Small intestine (tissue), 7 donors: ENCODE measurements at regions not wholly inside any gene's neighbourhood (a gene's known extent, or its start where the extent isn't known, plus 50 kb on each side); places are given as distances from the start of the nearest gene placed in this dataset.

Experiments
- DNase-seq, 2 donors: peaks; one replicate each; pipeline versions ENCODE4 v3.0.0 to v3.0.0-alpha.2; 2013
- FAIRE-seq: peaks from 2 replicates; lab custom pipeline; 2012; peaks lifted over from hg19 to GRCh38; lab: Jason Lieb, UNC
- H3K27ac ChIP-seq, 3 donors: one replicate each; pipeline ENCODE4 v1.5.1; 2013; ENCODE audit warnings: low read length in 2 of 3, mild to moderate bottlenecking in 2 of 3, control low read depth in 1 of 3, inconsistent platforms in 1 of 3, low read depth in 1 of 3, moderate library complexity in 1 of 3
- H3K27me3 ChIP-seq, 3 donors: one replicate each; pipeline ENCODE4 v1.6.1; 2013; ENCODE audit warnings: low read length in 3 of 3, inconsistent platforms in 1 of 3; ENCODE audit not compliant: control insufficient read depth in 3 of 3, insufficient read depth in 3 of 3
- H3K36me3 ChIP-seq, 3 donors: one replicate each; pipeline ENCODE4 v1.6.1; 2013; ENCODE audit warnings: low read length in 3 of 3, inconsistent platforms in 1 of 3, low read depth in 1 of 3, mild to moderate bottlenecking in 1 of 3, moderate library complexity in 1 of 3; ENCODE audit not compliant: control insufficient read depth in 3 of 3, insufficient read depth in 2 of 3
- H3K4me1 ChIP-seq, 3 donors: one replicate each; pipeline ENCODE4 v1.6.1; 2013; ENCODE audit warnings: low read length in 2 of 3, inconsistent platforms in 1 of 3, low read depth in 1 of 3, mild to moderate bottlenecking in 1 of 3, moderate library complexity in 1 of 3; ENCODE audit not compliant: control insufficient read depth in 3 of 3, insufficient read depth in 2 of 3
- H3K4me3 ChIP-seq, 3 donors: one replicate each; pipeline ENCODE4 v1.5.1; 2013; ENCODE audit warnings: low read length in 3 of 3, control low read depth in 1 of 3, inconsistent platforms in 1 of 3, low read depth in 1 of 3, mild to moderate bottlenecking in 1 of 3, moderate library complexity in 1 of 3
- H3K9me3 ChIP-seq, 2 donors: one replicate each; pipeline ENCODE4 v1.6.1; 2013; ENCODE audit warnings: low read depth in 1 of 2, low read length in 1 of 2; ENCODE audit not compliant: control insufficient read depth in 2 of 2, insufficient read depth in 1 of 2
- WGBS, 3 donors: extraction: QIAGEN DNeasy Blood & Tissue Kit; methylation state at CpG; one replicate each; pipeline ENCODE4 v1.1.7; 2013; 5-methylcytosine and 5-hydroxymethylcytosine counted together
- donor health status: healthy with polysubstance abuse.
- donor health status: control.
- donor health status: control.
- donor health status: Bipolar disorder and iron deficiency.
- donor health status: healthy.

- Histone ChIP-seq H3K4me3 (no peak overlapping the region), H3K9me3 (no peaks in the 10 kb centered on the region), H3K4me1 (peaks cover 0 to 7% (median 0%) of the 10 kb centered on the region in 3 donors), H3K36me3 (no peaks in the 10 kb centered on the region), H3K27me3 (peaks cover 0 to 17% (median 2%) of the 10 kb centered on the region in 3 donors), H3K27ac (no peak overlapping the region)
- no peak for DNase-seq
- no peak for FAIRE-seq
- 40 to 62% (median 51%) methylated on average over 9 of the region's 9 CpGs for WGBS, 3 donors
Measured at GRCh38 chr5:10860196-10860543, 99.1 kb upstream of the DAP start.

- Histone ChIP-seq H3K4me3 (no peak overlapping the region), H3K4me1 (peaks cover 0 to 7% (median 0%) of the 10 kb centered on the region in 3 donors), H3K27ac (no peak overlapping the region), H3K27me3 (peaks cover 0 to 17% (median 2%) of the 10 kb centered on the region in 3 donors), H3K36me3 (no peaks in the 10 kb centered on the region), H3K9me3 (no peaks in the 10 kb centered on the region)
- FAIRE-seq, result no peak
- DNase-seq, result no peak
- WGBS, 3 donors, result 29 to 73% (median 43%) methylated on average over 15 of the region's 15 CpGs
Measured at GRCh38 chr5:10859393-10860195, 98.6 kb upstream of the DAP start.

GRCh38 chr5:10858945-10859344 is 97.9 kb upstream of the DAP start:
- Histone ChIP-seq H3K36me3 (no peaks in the 10 kb centered on the region), H3K4me3 (no peak overlapping the region), H3K9me3 (no peaks in the 10 kb centered on the region), H3K27ac (no peak overlapping the region), H3K4me1 (peaks cover 0 to 7% (median 0%) of the 10 kb centered on the region in 3 donors), H3K27me3 (peaks cover 0 to 17% (median 2%) of the 10 kb centered on the region in 3 donors)
- DNase-seq, result no peak
- WGBS, 3 donors, result 86 to 91% (median 87%) methylated on average over 9 of the region's 9 CpGs
- no peak for FAIRE-seq

- Histone ChIP-seq H3K36me3 (no peaks in the 10 kb centered on the region), H3K27ac (no peak overlapping the region), H3K4me3 (no peak overlapping the region), H3K9me3 (no peaks in the 10 kb centered on the region), H3K27me3 (peaks cover 0 to 17% (median 2%) of the 10 kb centered on the region in 3 donors), H3K4me1 (peaks cover 0 to 7% (median 0%) of the 10 kb centered on the region in 3 donors)
- no peak for FAIRE-seq
- WGBS, 3 donors, result 51 to 58% (median 54%) methylated on average over 5 of the region's 5 CpGs
- DNase-seq, result no peak
Measured at GRCh38 chr5:10858307-10858706, 97.3 kb upstream of the DAP start.

- H3K4me3 ChIP-seq, result no peak overlapping the region
- no peak overlapping the region for H3K27ac ChIP-seq
- H3K36me3 ChIP-seq, result no peaks in the 10 kb centered on the region
- no peak for FAIRE-seq
- DNase-seq, result peak in 1 of 2 donors; percentile 56
- peaks cover 0 to 17% (median 2%) of the 10 kb centered on the region in 3 donors for H3K27me3 ChIP-seq
- 19 to 45% (median 36%) methylated on average over 11 of the region's 11 CpGs for WGBS, 3 donors
- peaks cover 0 to 7% (median 0%) of the 10 kb centered on the region in 3 donors for H3K4me1 ChIP-seq
- H3K9me3 ChIP-seq, result no peaks in the 10 kb centered on the region
Measured at GRCh38 chr5:10857338-10857733, 96.3 kb upstream of the DAP start.

GRCh38 chr5:10856683-10857337 is 95.8 kb upstream of the DAP start:
- H3K9me3 ChIP-seq, result no peaks in the 10 kb centered on the region
- H3K4me1 ChIP-seq, result peaks cover 0 to 7% (median 0%) of the 10 kb centered on the region in 3 donors
- DNase-seq, result peak in 1 of 2 donors; percentile 52
- H3K4me3 ChIP-seq, result no peak overlapping the region
- no peaks in the 10 kb centered on the region for H3K36me3 ChIP-seq
- WGBS, 3 donors, result 21 to 33% (median 22%) methylated on average over 16 of the region's 16 CpGs
- H3K27ac ChIP-seq, result no peak overlapping the region
- peaks cover 0 to 17% (median 2%) of the 10 kb centered on the region in 3 donors for H3K27me3 ChIP-seq
- FAIRE-seq, result no peak

GRCh38 chr5:10856071-10856470 is 95.0 kb upstream of the DAP start:
- 78 to 83% (median 83%) methylated on average over 5 of the region's 5 CpGs for WGBS, 3 donors
- Histone ChIP-seq H3K27me3 (peaks cover 0 to 17% (median 2%) of the 10 kb centered on the region in 3 donors), H3K27ac (no peak overlapping the region), H3K4me3 (no peak overlapping the region), H3K36me3 (no peaks in the 10 kb centered on the region), H3K9me3 (no peaks in the 10 kb centered on the region), H3K4me1 (peaks cover 0 to 7% (median 0%) of the 10 kb centered on the region in 3 donors)
- no peak for DNase-seq
- no peak for FAIRE-seq

- H3K9me3 ChIP-seq, result no peaks in the 10 kb centered on the region
- H3K27me3 ChIP-seq, result peaks cover 0 to 11% (median 2%) of the 10 kb centered on the region in 3 donors
- no peaks in the 10 kb centered on the region for H3K36me3 ChIP-seq
- H3K4me1 ChIP-seq, result peaks cover 0 to 7% (median 0%) of the 10 kb centered on the region in 3 donors
- 60 to 70% (median 67%) methylated on average over 4 of the region's 4 CpGs for WGBS, 3 donors
- FAIRE-seq (no peak), DNase-seq (peak in 1 of 2 donors; percentile 3)
- H3K27ac ChIP-seq, result no peak overlapping the region
- H3K4me3 ChIP-seq, result no peak overlapping the region
Measured at GRCh38 chr5:10854506-10855277, 93.7 kb upstream of the DAP start.
